CD8-positive, alpha-beta memory T cell (primary cell): ENCODE measurements at regions not wholly inside any gene's neighbourhood (a gene's known extent, or its start where the extent isn't known, plus 50 kb on each side); places are given as distances from the start of the nearest gene placed in this dataset.

Source experiments
- CTCF ChIA-PET: fragments of 350-600 bp; sonication (Branson Sonifier 250); formaldehyde crosslinking; loops from one replicate; lab custom pipeline; 2021; ENCODE audit warnings: antibody characterized with exemption; lab: Charles Lee
- POLR2A ChIA-PET: fragments of 350-600 bp; sonication (Branson Sonifier 250); formaldehyde crosslinking; loops from one replicate; lab custom pipeline; 2021; ENCODE audit warnings: antibody characterized with exemption; lab: Charles Lee
- DNase-seq, 5 donors: peaks; one replicate each; pipeline versions ENCODE4 v3.0.0 to v3.0.0-alpha.2; 2020 to 2022; ENCODE audit warnings: mixed read lengths in 1 of 5
- H3K27ac ChIP-seq: one replicate; pipeline ENCODE4 v1.7.0; 2013; ENCODE audit warnings: low read depth, mild to moderate bottlenecking, low read length, moderate library complexity
- H3K27me3 ChIP-seq: 2 replicates; pipeline ENCODE4 v1.7.0; 2013; ENCODE audit warnings: low read length, mild to moderate bottlenecking; ENCODE audit not compliant: insufficient read depth, poor library complexity, severe bottlenecking
- H3K36me3 ChIP-seq: 2 replicates; pipeline ENCODE4 v1.7.0; 2013; ENCODE audit warnings: mild to moderate bottlenecking, low read length, moderate library complexity; ENCODE audit not compliant: insufficient read depth
- H3K4me1 ChIP-seq: 2 replicates; pipeline ENCODE4 v1.7.0; 2013; ENCODE audit warnings: mild to moderate bottlenecking, low read length, moderate library complexity; ENCODE audit not compliant: insufficient read depth
- H3K4me3 ChIP-seq: 2 replicates; pipeline ENCODE4 v1.7.0; 2013; ENCODE audit warnings: mild to moderate bottlenecking, low read length
- H3K9me3 ChIP-seq: 2 replicates; pipeline ENCODE4 v1.7.0; 2013; ENCODE audit warnings: mild to moderate bottlenecking, low read length
- H3K27ac Mint-ChIP-seq, 8 donors: one replicate each; pipeline ENCODE4 v1.8.0; 2020 to 2021; ENCODE audit warnings: mixed read lengths in 8 of 8, mild to moderate bottlenecking in 6 of 8, inconsistent platforms in 3 of 8, moderate library complexity in 3 of 8
- H3K27me3 Mint-ChIP-seq, 2 donors: one replicate each; pipeline ENCODE4 v1.8.0; 2020 to 2021; ENCODE audit warnings: mixed read lengths in 2 of 2, mild to moderate bottlenecking in 1 of 2, moderate library complexity in 1 of 2
- H3K36me3 Mint-ChIP-seq, 3 donors: one replicate each; pipeline ENCODE4 v1.8.0; 2020 to 2021; ENCODE audit warnings: mixed read lengths in 3 of 3, inconsistent platforms in 1 of 3, mild to moderate bottlenecking in 1 of 3
- H3K4me1 Mint-ChIP-seq, 3 donors: one replicate each; pipeline ENCODE4 v1.8.0; 2020 to 2021; ENCODE audit warnings: mixed read lengths in 3 of 3, inconsistent platforms in 1 of 3, mild to moderate bottlenecking in 1 of 3
- H3K4me3 Mint-ChIP-seq, 7 donors: one replicate each; pipeline ENCODE4 v1.8.0; 2020 to 2021; ENCODE audit warnings: mixed read lengths in 7 of 7, mild to moderate bottlenecking in 6 of 7, moderate library complexity in 4 of 7, inconsistent platforms in 2 of 7
- H3K9me3 Mint-ChIP-seq, 5 donors: one replicate each; pipeline ENCODE4 v1.8.0; 2020 to 2022; ENCODE audit warnings: mixed read lengths in 5 of 5, mild to moderate bottlenecking in 3 of 5, moderate library complexity in 2 of 5, inconsistent platforms in 1 of 5

DNA sequence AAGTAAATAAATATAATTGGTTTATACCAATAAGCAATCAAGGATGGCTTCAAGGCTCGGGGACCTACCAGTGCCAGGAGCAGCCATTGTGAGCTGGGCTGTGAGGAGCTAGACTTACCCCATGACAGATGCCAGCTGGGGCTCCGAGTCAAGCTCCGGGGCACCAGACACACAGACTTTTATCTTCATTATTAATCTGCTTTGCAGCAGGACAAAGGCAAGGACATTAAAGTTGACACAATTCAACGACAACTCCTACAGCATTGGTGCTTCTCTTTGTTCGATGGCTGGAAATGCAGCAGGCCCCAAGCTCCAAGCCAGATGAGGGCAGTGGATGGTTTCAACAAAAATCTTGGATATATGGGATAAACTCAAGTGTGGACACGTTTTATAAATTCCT, 68.3 kb downstream of the CD24 start:
- H3K27ac Mint-ChIP-seq, result no peak overlapping the region
- ChIA-PET CTCF (no interaction called here), POLR2A (no interaction called here)
- Histone ChIP-seq H3K4me3 (no peak overlapping the region), H3K9me3 (no peaks in the 10 kb centered on the region), H3K36me3 (no peaks in the 10 kb centered on the region), H3K27me3 (no peaks in the 10 kb centered on the region), H3K4me1 (no peaks in the 10 kb centered on the region), H3K27ac (no peak overlapping the region)
- no peak overlapping the region for H3K4me3 Mint-ChIP-seq
- peaks cover 9 to 19% of the 10 kb centered on the region in 2 donors for H3K27me3 Mint-ChIP-seq
- peaks cover 0 to 6% (median 2%) of the 10 kb centered on the region in 5 donors for H3K9me3 Mint-ChIP-seq
- H3K36me3 Mint-ChIP-seq, result no peaks in the 10 kb centered on the region
- DNase-seq, result no peak
- H3K4me1 Mint-ChIP-seq, result no peaks in the 10 kb centered on the region

DNA sequence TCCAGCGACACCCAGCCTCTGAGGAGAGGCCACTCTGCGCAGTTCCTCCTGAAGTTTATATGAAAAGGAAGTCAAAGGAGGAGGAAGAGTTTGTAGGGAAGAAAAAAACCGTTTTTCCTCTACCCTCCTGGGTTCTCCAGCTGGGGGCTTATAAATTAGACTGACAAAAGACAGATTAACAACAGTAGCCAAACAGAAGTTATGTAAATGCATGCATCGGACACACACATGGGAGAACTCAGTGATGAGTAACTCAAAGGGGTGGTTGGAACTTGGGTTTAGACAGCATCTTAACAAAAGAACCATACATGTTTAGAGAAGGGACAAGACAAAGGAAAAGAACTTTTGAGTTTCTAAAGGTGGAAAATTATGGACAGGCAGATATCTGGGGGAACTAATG, 71.2 kb downstream of the CD24 start:
- Mint-ChIP-seq H3K9me3 (peaks cover 0 to 14% (median 11%) of the 10 kb centered on the region in 5 donors), H3K4me1 (no peaks in the 10 kb centered on the region), H3K4me3 (no peak overlapping the region), H3K36me3 (peaks cover 0 to 6% (median 0%) of the 10 kb centered on the region in 3 donors), H3K27me3 (peaks cover 7 to 17% of the 10 kb centered on the region in 2 donors), H3K27ac (no peak overlapping the region)
- POLR2A ChIA-PET, result no interaction called here
- no peaks in the 10 kb centered on the region for H3K36me3 ChIP-seq
- H3K4me1 ChIP-seq, result no peaks in the 10 kb centered on the region
- H3K27ac ChIP-seq, result no peak overlapping the region
- CTCF ChIA-PET, result no interaction called here
- no peaks in the 10 kb centered on the region for H3K9me3 ChIP-seq
- no peak overlapping the region for H3K4me3 ChIP-seq
- no peaks in the 10 kb centered on the region for H3K27me3 ChIP-seq
- no peak for DNase-seq

DNA sequence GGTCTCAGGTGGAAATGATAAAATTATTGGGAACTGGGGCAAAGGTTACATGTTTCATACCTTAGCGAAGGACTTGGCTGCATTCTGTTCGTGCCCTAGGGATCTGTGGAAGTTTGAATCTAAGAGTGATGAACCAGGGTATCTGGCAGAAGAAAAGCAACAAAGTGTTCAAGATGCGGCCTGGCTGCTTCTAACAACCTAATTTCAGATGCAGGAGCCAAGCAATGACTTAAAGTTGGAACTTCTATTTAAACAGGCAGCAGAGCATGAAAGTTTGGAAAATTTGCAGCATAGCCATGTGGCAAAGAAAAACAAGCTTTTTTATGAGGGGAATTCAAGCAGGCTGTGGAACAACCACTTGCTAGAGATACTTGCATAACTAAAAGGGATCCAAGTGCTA, 73.5 kb downstream of the CD24 start:
- Mint-ChIP-seq H3K4me3 (no peak overlapping the region), H3K9me3 (peaks cover 0 to 14% (median 11%) of the 10 kb centered on the region in 5 donors), H3K4me1 (no peaks in the 10 kb centered on the region), H3K27ac (no peak overlapping the region), H3K27me3 (peaks cover 3 to 18% of the 10 kb centered on the region in 2 donors), H3K36me3 (peaks cover 0 to 6% (median 0%) of the 10 kb centered on the region in 3 donors)
- Histone ChIP-seq H3K27ac (no peak overlapping the region), H3K4me3 (no peak overlapping the region), H3K36me3 (no peaks in the 10 kb centered on the region), H3K9me3 (no peaks in the 10 kb centered on the region), H3K27me3 (no peaks in the 10 kb centered on the region), H3K4me1 (no peaks in the 10 kb centered on the region)
- DNase-seq, result no peak
- CTCF ChIA-PET, result no interaction called here
- POLR2A ChIA-PET, result no interaction called here

DNA sequence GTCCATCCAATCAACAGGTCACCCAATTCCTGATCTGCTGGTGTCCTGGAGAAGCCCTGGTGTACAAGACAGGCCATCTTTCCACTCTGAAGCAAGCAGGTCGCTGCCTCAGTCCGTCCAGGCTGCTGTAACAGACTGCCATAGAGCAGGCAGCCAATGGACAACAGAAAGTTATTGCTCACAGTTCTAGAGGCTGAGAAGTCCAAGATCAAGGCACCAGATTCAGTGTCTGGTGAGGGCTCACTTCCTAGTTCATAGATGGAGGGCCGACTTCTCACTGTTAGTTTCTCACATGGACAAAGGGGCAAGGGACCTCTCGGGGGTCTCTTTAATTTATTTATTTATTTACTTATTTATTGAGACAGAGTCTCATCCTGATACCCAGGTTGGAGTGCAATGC, 74.8 kb downstream of the CD24 start:
- no peaks in the 10 kb centered on the region for H3K4me1 Mint-ChIP-seq
- no peaks in the 10 kb centered on the region for H3K27me3 ChIP-seq
- peaks cover 3 to 20% of the 10 kb centered on the region in 2 donors for H3K27me3 Mint-ChIP-seq
- no peak overlapping the region for H3K27ac ChIP-seq
- POLR2A ChIA-PET, result no interaction called here
- no peak overlapping the region for H3K4me3 ChIP-seq
- CTCF ChIA-PET, result no interaction called here
- H3K4me3 Mint-ChIP-seq, result no peak overlapping the region
- H3K36me3 Mint-ChIP-seq, result peaks cover 0 to 6% (median 0%) of the 10 kb centered on the region in 3 donors
- no peak overlapping the region for H3K27ac Mint-ChIP-seq
- no peaks in the 10 kb centered on the region for H3K36me3 ChIP-seq
- peaks cover 0 to 14% (median 11%) of the 10 kb centered on the region in 5 donors for H3K9me3 Mint-ChIP-seq
- DNase-seq, result no peak
- no peaks in the 10 kb centered on the region for H3K9me3 ChIP-seq
- no peaks in the 10 kb centered on the region for H3K4me1 ChIP-seq

DNA sequence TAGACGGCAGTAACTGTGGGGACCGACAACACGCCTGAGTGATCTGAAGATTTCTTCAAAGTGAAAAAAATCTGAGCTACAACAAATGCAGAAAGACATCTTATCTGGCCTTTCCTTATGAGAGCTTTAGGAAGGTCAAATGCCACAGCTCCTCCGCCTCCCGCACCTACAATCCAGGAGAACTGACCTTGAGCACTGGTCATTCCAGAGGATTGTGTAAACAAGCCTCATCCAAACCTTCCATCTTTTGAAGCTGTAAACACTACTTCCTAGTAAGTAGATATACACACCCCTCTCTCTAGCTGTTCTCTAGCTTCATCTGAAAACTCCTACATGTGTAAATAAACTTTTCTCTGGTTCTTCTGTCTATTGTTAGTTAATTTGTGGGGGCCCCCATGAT, 76.9 kb downstream of the CD24 start:
- Histone ChIP-seq H3K4me3 (no peak overlapping the region), H3K36me3 (no peaks in the 10 kb centered on the region), H3K4me1 (no peaks in the 10 kb centered on the region), H3K9me3 (no peaks in the 10 kb centered on the region), H3K27ac (no peak overlapping the region), H3K27me3 (no peaks in the 10 kb centered on the region)
- Mint-ChIP-seq H3K36me3 (peaks cover 0 to 6% (median 0%) of the 10 kb centered on the region in 3 donors), H3K9me3 (peaks cover 0 to 14% (median 9%) of the 10 kb centered on the region in 5 donors), H3K27ac (no peak overlapping the region), H3K27me3 (peaks cover 8 to 25% of the 10 kb centered on the region in 2 donors), H3K4me3 (no peak overlapping the region), H3K4me1 (no peaks in the 10 kb centered on the region)
- DNase-seq, result no peak
- CTCF ChIA-PET, result no interaction called here
- POLR2A ChIA-PET, result no interaction called here

DNA sequence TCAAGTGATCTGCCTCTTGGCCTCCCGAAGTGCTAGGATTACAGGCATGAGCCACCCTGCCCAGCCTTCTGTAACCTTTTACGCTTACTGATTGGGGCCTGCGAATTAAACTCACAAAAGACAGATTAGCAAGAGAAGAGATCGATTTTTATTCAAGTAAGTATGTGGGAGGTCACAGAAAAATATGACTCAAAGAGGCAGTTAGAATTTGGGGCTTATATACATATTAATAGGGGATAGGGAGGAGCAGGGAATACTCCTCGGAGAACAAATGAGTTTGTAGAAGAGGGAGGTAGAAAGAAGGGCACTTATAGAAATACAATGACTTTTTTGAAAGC, 78.9 kb downstream of the CD24 start:
- no peak for DNase-seq
- H3K27me3 ChIP-seq, result no peaks in the 10 kb centered on the region
- POLR2A ChIA-PET, result no interaction called here

DNA sequence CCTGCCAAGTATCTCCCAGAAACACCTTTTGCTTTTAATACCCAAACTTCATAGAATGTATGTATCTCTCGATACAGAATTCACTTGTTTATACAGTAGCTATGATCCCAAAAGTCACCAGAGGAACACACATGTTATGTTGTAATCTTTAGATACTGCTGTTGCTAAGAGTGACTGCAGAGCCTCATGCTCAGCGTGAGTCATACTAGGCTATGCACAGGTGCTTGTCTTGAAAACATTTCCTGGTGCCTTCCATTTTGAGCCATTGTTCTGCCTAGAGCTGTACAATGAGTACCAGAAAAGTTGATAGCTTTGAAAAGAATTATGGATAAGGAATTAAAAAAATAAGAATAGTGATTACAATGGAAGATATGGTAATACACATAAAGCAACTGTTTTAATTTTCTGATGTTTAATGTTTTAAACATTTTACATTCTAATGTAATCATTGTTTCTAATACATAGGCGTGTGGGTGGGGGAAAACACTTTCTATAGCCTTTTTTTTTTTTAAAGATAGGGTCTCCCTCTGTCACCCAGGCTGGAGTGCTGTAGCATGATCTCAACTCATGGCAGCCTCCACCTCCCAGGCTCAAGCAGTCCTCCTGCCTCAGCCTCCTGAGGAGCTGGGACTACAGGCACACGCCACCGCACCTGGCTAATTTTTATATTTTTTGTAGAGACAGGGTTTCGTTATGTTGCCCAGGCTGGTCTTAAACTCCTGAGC, 79.4 kb downstream of the CD24 start:
- Mint-ChIP-seq H3K9me3 (peaks cover 0 to 4% (median 2%) of the 10 kb centered on the region in 5 donors), H3K36me3 (no peaks in the 10 kb centered on the region), H3K4me1 (no peaks in the 10 kb centered on the region), H3K27me3 (peaks cover 14 to 39% of the 10 kb centered on the region in 2 donors), H3K4me3 (no peak overlapping the region), H3K27ac (no peak overlapping the region)
- H3K4me3 ChIP-seq, result no peak overlapping the region
- POLR2A ChIA-PET, result no interaction called here
- DNase-seq, result no peak
- H3K27me3 ChIP-seq, result no peaks in the 10 kb centered on the region
- CTCF ChIA-PET, result no interaction called here
- no peaks in the 10 kb centered on the region for H3K9me3 ChIP-seq
- H3K4me1 ChIP-seq, result no peaks in the 10 kb centered on the region
- no peaks in the 10 kb centered on the region for H3K36me3 ChIP-seq
- H3K27ac ChIP-seq, result no peak overlapping the region

More for the DNA sequence above, 78.9 kb downstream of the CD24 start:
- H3K9me3 Mint-ChIP-seq, result peaks cover 0 to 5% (median 4%) of the 10 kb centered on the region in 5 donors
- H3K4me1 Mint-ChIP-seq, result no peaks in the 10 kb centered on the region
- H3K27ac Mint-ChIP-seq, result no peak overlapping the region
- CTCF ChIA-PET, result no interaction called here
- H3K4me3 Mint-ChIP-seq, result no peak overlapping the region
- H3K9me3 ChIP-seq, result no peaks in the 10 kb centered on the region
- H3K27me3 Mint-ChIP-seq, result peaks cover 14 to 36% of the 10 kb centered on the region in 2 donors
- no peaks in the 10 kb centered on the region for H3K4me1 ChIP-seq
- H3K4me3 ChIP-seq, result no peak overlapping the region
- H3K27ac ChIP-seq, result no peak overlapping the region
- no peaks in the 10 kb centered on the region for H3K36me3 ChIP-seq
- peaks cover 0 to 1% (median 0%) of the 10 kb centered on the region in 3 donors for H3K36me3 Mint-ChIP-seq

DNA sequence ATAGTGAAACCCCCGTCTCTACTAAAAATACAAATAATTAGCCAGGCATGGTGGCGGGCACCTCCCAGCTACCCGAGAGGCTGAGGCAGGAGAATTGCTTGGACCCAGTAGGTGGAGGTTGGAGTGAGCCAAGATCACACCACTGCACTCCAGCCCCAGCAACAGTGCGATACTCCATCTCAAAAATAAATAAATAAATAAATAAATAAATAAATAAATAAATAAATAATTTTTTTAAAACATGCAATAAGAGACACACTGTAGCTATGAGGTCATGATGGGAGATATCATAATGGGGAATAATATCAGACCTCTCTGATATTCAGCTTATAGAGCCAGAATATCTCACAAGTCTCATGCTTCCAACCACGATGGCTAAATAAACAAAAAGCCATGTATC, 82.3 kb downstream of the CD24 start:
- H3K27ac ChIP-seq, result no peak overlapping the region
- H3K27ac Mint-ChIP-seq, result no peak overlapping the region
- ChIA-PET POLR2A (no interaction called here), CTCF (no interaction called here)
- no peaks in the 10 kb centered on the region for H3K4me1 ChIP-seq
- H3K27me3 ChIP-seq, result no peaks in the 10 kb centered on the region
- DNase-seq, result no peak
- no peak overlapping the region for H3K4me3 Mint-ChIP-seq
- no peaks in the 10 kb centered on the region for H3K9me3 ChIP-seq
- H3K4me1 Mint-ChIP-seq, result no peaks in the 10 kb centered on the region
- H3K9me3 Mint-ChIP-seq, result no peaks in the 10 kb centered on the region
- no peaks in the 10 kb centered on the region for H3K36me3 Mint-ChIP-seq
- H3K27me3 Mint-ChIP-seq, result peaks cover 14 to 49% of the 10 kb centered on the region in 2 donors
- H3K4me3 ChIP-seq, result no peak overlapping the region
- H3K36me3 ChIP-seq, result no peaks in the 10 kb centered on the region
